Kidney tubule cell (primary cell): ENCODE measurements at regions not wholly inside any gene's neighbourhood (a gene's known extent, or its start where the extent isn't known, plus 50 kb on each side); places are given as distances from the start of the nearest gene placed in this dataset.
A peak's percentile ranks its signal among the peaks of the same experiment; 100 is the strongest.
"Not testable (repeated sequence)": the region's sequence is repeated elsewhere in the genome, so short reads cannot be mapped to it uniquely, and the experiment has no call there.

ENCODE experiments used
- DNase-seq: peaks from one replicate; pipeline ENCODE4 v3.0.0-alpha.2; 2018; ENCODE audit warnings: low spot score

DNA sequence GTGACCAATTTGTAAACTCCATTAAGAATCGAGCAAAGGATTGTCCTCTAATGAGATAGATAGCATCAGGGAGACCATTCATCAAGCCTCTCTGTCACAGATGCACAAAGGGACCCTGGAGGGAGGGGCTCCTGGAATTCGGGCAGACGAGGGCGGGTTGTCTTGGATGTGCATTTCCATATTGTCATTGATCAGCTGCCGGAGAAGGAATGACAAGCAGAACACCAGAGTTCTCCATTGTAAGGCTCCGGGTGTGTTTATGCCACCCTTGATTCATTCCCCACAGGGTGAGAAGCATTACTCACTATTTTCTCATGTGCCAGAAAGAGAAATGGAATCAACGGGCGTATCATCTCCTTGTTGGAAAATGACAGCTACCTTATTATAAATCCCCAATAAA, 167.5 kb downstream of the EBLN2 start:
- DNase-seq = no peak

DNA sequence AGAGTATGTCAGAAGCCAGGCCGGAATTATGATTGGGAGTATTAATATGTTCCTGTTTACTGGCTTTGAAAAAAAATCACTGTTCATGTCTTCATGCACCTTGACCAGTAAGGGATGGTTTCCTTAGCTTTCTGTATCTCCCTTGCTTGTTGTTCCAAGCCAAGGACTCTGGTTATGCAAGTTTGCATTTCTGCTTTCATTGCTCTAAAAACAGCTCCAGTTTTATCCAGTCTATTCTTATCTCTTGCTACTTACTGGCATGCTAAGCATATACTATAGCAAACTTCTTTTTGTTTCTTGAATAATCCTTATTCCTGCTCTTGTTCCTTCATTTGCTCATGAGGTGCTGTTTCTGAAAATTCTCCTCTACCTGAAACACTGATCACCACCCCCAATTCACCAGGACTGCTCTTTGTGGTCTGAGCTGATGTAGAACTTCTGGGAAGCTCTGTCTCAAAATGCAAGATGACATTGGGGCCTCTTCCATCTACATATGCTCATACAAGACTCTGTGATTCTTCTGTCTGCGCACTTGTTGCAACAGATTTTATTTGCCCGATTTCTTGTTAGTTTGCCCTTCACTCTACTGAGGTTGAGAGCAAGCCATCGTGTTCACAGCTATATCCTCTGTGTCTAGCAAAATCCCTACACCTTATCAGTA, 173.0 kb downstream of the EBLN2 start:
- DNase-seq = no peak

- DNase-seq = no peak
Observed at GRCh38 chr3:73235768-73236167, 174.3 kb downstream of the EBLN2 start.

DNA sequence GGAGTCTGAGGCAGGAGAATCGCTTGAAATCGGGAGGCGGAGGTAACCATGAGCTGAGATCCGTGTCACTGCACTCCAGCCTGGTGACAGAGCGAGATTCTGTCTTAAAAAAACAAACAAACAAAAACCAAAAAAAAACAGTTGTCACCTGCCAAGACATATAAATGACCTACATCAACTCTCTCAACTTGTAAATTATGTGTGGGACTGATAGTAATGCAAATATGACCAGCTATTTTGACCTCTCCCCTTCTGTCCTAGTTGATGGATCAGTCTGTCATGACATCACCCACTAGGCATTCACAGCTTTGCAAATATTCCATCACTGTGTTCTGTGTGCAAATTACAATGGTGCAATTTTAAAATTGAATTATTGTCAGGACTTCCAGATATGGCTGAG, 175.4 kb downstream of the EBLN2 start:
- DNase-seq = no peak

DNA sequence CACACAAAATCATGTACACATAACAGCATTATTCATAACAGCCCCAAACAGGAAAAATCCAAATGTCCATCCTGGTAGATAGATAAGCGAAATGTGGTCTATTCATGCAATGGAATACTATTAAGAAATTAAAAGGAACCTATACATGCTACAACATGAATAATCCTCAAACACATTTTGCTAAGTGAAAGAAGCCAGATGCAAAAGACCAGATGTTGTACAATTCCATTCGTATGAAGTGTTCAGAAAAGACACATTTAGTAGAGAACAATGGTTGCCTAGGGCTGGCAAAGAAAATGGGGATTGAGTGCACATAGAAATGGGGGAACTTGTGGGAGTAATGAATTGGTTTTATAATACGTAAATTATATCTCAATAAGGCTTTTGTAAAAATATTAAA, 182.3 kb downstream of the EBLN2 start:
- no peak for DNase-seq

DNA sequence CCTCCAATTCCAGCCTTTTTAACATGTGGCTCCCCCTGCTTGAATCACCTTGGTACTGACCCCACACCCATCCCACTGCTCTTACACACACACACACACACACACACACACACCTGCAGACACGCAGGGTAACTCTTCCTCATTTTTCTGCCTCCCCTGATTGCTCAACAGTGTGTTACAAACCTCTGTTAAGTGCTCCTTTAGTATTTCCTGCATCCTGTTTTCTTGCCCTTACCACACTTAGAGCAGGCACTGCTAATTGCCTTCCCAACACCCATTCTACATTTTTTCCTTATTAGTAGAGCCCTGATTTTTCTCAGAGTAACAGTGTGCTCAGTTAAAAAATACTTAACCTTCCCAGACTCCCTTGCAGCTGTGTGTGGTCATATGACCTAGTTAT, 184.0 kb downstream of the EBLN2 start:
- DNase-seq = no peak

DNA sequence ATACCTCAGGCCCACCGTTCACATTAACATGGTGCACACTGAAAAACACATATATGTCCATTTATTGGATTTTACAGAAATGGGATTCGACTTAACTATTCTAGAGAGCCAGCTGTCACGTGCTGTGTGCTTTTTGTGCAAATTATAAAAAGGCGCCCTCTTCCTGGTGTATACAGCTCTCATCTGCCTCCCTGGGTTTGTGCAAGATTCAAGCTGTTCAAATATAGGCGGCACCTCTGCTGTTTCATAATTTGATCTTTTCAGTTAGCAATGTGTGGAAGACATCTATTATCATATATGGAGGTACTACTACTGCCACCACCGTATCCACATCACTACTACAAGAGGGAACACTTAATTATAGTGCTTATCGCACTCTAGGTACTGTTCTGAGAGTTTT, 187.6 kb downstream of the EBLN2 start:
- DNase-seq = no peak

DNA sequence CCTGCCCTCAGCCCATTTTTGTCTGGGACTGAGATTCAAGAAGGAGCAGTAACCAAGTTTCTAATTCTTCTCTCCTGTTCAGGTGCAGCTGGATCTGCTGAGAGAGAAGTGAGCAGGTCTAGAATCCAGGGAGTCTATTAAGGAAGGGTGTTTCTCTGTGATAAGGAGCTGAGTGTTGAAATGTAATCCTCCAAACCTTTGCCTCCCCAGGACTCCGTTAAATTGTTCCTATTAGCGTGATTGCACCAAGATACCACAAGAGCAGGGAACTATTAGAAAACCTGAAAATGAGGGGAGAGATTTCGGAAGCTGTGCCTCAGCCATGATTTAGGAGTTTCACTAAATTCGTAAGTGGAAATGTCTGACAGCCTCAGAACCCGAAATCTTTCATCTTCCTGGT, 192.6 kb downstream of the EBLN2 start:
- no peak for DNase-seq

DNA sequence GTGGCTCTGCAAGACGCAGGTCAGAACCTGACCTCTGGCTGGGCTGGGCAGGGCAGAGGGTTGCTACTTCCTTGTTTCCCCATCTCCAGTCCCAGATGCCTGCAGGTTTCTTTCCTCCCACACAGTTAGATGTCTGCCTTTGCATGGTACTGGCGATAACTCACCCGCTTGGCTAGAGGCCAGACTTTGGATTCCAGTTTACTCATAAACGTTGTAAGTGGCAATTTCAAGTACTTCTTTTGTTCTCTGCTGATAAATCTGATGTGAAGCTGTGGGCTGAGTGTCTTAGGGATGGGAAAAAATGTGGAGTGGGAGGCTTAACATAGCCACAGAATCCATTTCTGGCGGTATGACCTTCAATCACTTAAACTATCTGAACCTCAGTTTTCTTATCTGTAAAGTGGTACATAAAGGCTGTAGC, 194.2 kb downstream of the EBLN2 start:
- peak; percentile 81 for DNase-seq

- no peak for DNase-seq
Observed at GRCh38 chr3:73257186-73257585, 195.7 kb downstream of the EBLN2 start.

DNA sequence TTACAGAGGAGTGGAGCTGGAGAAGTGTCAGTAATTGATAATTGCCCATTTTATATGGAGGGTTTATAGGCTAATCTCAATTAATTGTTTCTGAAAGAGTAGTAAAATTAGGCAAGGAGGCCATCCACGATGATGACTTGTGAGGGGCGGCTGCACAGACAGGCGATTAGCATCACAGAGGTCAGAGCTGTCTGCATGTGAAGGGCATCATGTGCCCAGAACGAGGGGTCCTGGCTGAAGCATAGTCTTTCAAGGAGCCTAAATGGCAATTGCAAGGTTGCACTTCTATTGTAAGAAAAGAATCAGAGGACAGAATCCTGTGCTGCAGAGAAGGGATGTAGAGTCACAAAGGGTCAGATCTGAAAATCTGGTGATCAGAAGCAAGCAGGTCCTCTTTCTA, 196.6 kb downstream of the EBLN2 start:
- no peak for DNase-seq

DNA sequence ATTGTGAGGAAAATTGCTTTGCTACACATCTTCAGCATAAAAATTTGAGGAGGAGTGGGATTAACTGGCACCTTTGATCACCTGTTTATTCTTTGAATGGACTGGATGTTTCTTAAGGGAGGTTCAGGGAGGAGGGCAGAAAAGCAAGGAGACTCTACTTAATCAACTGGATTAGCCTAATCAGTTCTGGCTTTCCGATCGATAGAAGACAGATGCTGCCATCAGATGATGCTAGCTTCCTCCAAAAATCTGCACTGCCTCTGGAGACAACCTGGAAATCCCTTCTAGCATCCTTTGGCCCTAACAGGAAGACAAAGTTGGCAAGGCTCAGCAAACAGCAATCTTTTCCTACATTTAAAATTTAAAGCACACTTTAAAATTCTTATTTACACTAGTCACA, 197.8 kb downstream of the EBLN2 start:
- no peak for DNase-seq

- no peak for DNase-seq
Observed at GRCh38 chr3:73259856-73260255, 198.4 kb downstream of the EBLN2 start.

- DNase-seq = not testable (repeated sequence)
Observed at GRCh38 chr3:73266558-73266957, 205.1 kb downstream of the EBLN2 start.

GRCh38 chr3:73269126-73269525, 207.7 kb downstream of the EBLN2 start:
- not testable (repeated sequence) for DNase-seq

DNA sequence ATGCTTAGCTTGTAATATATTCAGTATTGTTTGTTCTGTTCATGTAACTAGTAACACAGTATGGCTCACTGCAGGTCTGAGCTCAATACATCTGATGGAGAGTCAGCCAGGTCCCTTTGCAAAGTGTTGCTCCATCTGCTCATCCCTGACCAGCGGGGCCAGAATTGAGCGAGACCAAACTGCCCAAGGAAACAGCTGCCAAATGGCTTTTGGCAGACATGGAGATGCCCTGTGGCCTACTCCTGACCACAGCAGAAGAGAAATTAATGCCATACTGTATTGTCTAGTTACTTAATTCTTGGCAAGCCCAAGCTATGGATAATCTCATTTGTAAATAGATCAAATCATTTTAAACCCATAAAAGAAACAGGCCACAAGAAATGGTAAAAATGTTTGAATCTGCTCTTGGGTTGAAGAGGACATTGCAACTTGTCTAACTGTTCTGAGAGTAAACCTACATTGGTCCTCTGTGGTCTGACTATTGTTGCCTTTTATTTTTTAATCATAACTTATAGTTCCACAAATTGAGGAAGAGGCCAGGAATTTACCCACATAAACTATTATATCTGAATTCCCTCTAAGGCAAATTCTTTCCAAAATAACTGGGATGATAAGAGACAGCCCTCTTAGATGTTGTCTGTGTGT, 209.5 kb downstream of the EBLN2 start:
- DNase-seq = no peak

DNA sequence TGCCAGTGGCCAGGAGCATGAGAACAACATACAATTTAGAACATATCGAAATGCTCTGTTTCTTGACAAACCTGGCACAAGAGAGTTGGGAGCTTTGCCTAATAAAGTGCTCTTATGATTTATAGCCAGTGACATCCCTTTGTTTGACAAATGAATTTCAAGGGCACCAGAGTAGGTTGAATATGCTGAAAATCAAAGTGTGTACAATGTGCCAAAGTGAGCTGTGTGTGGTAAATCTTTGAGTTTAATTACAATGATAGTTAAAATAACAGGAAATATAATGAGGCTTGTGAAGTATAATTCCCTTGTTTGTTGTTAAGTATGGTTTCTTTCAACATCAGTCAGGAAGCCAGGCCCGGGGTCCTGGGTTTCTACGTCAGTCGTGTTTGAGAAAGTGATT, 211.9 kb downstream of the EBLN2 start:
- no peak for DNase-seq

GRCh38 chr3:73280746-73281145, 219.3 kb downstream of the EBLN2 start:
- no peak for DNase-seq

- no peak for DNase-seq
Observed at GRCh38 chr3:73284472-73284871, 223.0 kb downstream of the EBLN2 start.

- DNase-seq = no peak
Observed at GRCh38 chr3:73291541-73291940, 230.1 kb downstream of the EBLN2 start.

GRCh38 chr3:73292220-73292619, 230.8 kb downstream of the EBLN2 start:
- no peak for DNase-seq

DNA sequence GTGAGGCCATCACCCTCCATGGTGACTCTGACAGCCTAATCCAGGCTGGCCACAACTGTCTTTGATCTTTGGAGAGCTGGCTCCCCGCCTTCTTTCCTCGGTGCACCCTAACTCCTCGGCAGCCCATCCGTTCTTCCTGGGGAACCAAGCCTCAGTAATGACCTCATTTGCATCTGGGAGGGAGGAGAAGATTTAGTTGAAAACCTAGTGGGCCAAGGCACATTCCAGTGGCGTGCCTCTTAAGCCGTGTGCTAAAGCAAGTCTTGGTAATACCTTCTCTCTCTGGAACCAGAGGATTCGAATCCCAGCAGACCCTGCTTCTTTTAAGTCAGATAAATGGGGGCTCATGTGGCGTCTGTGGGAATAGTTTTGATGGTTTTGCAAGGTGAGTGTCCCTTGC, 233.1 kb downstream of the EBLN2 start:
- DNase-seq = no peak

DNA sequence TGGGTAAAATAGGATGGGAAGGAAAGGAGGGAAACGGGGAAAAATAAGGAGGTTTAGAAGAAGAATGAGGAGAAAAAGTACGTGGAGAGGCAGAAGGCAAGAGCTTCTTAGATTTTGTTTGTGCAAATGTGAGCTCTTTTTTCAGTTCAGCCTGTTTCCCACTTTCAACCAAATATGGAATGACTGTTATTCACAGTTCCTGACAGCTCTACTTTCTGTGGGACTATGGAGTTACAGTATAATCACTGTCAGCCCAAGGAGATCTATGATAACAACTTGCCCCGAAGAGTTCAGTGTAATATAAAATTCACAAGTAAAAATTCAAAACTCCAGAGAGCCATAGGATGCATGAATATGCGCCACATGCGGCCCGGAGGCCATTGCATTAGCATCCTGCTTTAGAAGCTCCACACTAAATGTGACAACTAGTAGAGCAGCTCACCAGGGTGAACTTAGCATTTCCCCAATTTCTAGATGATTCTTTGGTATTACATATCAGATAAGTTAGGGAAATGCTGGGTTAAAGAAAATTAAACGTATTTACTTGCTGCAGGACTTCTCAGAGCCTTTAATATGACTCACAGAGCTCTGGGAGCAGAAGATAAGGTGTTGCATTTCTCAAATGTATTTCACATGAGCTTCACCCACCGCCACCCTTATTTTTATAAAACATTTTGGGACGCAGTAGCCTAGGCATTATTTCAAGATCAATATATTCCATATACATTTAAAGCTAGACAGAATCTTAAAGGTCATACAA, 234.6 kb downstream of the EBLN2 start:
- DNase-seq = no peak
